IMR-90 (cell line): ENCODE measurements at regions not wholly inside any gene's neighbourhood (a gene's known extent, or its start where the extent isn't known, plus 50 kb on each side); places are given as distances from the start of the nearest gene placed in this dataset.

Experiments
- ATAC-seq: fragments of 200-7000 bp; cut with Tn5 transposase; 2 replicates; pipeline ENCODE4 v1.9.1; 2020; ENCODE audit warnings: low read depth, mild to moderate bottlenecking, moderate library complexity
- BruUV-seq: library from RNA; stranded (reverse); fragments of 400-500 nt; replicated peaks from 2 replicates; lab custom pipeline; 2021; lab: Mats Ljungman, UMichigan
- CTCF ChIA-PET: fragments of 300-600 bp; formaldehyde crosslinking; extraction: SDS; loops from one replicate; lab custom pipeline; 2021; ENCODE audit warnings: antibody characterized with exemption; lab: Yijun Ruan, JAX
- POLR2A ChIA-PET: fragments of 300-600 bp; sonication (Branson Sonifier 250); formaldehyde crosslinking; loops from one replicate; lab custom pipeline; 2022; ENCODE audit warnings: antibody characterized with exemption; ENCODE audit not compliant: unreplicated experiment; lab: Charles Lee
- DNase-seq: peaks from one replicate; pipeline ENCODE4 v3.0.0; 2013
- H2AFZ ChIP-seq: replicated peaks from 2 replicates; pipeline ENCODE3; 2013; ENCODE audit warnings: low read length, mild to moderate bottlenecking; ENCODE audit not compliant: poor library complexity
- H2AK5ac ChIP-seq: 2 replicates; pipeline ENCODE4 v1.6.1; 2013; ENCODE audit warnings: low read depth, low read length, inconsistent platforms
- H2AK9ac ChIP-seq: replicated peaks from 2 replicates; pipeline ENCODE3; 2013; ENCODE audit warnings: mild to moderate bottlenecking, low read depth, low read length, moderate library complexity; ENCODE audit not compliant: poor library complexity
- H2BK120ac ChIP-seq: 2 replicates; pipeline ENCODE4 v1.6.1; 2013; ENCODE audit warnings: low read depth, low read length, inconsistent platforms
- H2BK15ac ChIP-seq: 3 replicates; pipeline ENCODE4 v1.6.1; 2013; ENCODE audit warnings: low read depth, low read length, inconsistent platforms
- H2BK20ac ChIP-seq: 2 replicates; pipeline ENCODE4 v1.6.1; 2013; ENCODE audit warnings: low read depth, mild to moderate bottlenecking, inconsistent platforms, low read length, moderate library complexity
- H2BK5ac ChIP-seq: 2 replicates; pipeline ENCODE4 v1.6.1; 2013; ENCODE audit warnings: mild to moderate bottlenecking, low read depth, low read length, inconsistent platforms; ENCODE audit not compliant: poor library complexity, severe bottlenecking
- H3K14ac ChIP-seq: replicated peaks from 2 replicates; pipeline ENCODE4 v1.6.1; 2013; ENCODE audit warnings: low read depth, low read length, inconsistent platforms
- H3K18ac ChIP-seq: 2 replicates; pipeline ENCODE4 v1.6.1; 2013; ENCODE audit warnings: low read depth, low read length, control low read depth
- H3K23ac ChIP-seq: 2 replicates; pipeline ENCODE4 v1.6.1; 2013; ENCODE audit warnings: low read depth, low read length, inconsistent platforms
- H3K27ac ChIP-seq: 2 replicates; pipeline ENCODE4 v1.5.1; 2013; ENCODE audit warnings: mild to moderate bottlenecking, control low read depth, low read length; ENCODE audit not compliant: insufficient read depth
- H3K27me3 ChIP-seq: 2 replicates; pipeline ENCODE4 v1.6.1; 2013; ENCODE audit warnings: low read length; ENCODE audit not compliant: control insufficient read depth, insufficient read depth
- H3K36me3 ChIP-seq: 2 replicates; pipeline ENCODE4 v1.6.1; 2013; ENCODE audit warnings: low read length, mixed read lengths; ENCODE audit not compliant: control insufficient read depth, insufficient read depth
- H3K4ac ChIP-seq: 2 replicates; pipeline ENCODE4 v1.6.1; 2013; ENCODE audit warnings: low read depth, low read length, inconsistent platforms
- H3K4me1 ChIP-seq: 2 replicates; pipeline ENCODE4 v1.6.1; 2013; ENCODE audit warnings: low read length, mixed read lengths; ENCODE audit not compliant: control insufficient read depth, insufficient read depth
- H3K4me2 ChIP-seq: 2 replicates; pipeline ENCODE4 v1.6.1; 2013; ENCODE audit warnings: low read depth, mild to moderate bottlenecking, control low read depth, low read length, moderate library complexity
- H3K4me3 ChIP-seq: 2 replicates; pipeline ENCODE4 v1.5.1; 2013; ENCODE audit warnings: low read depth, mild to moderate bottlenecking, control low read depth, low read length, moderate library complexity; ENCODE audit not compliant: insufficient read depth
- H3K56ac ChIP-seq: 2 replicates; pipeline ENCODE4 v1.6.1; 2013; ENCODE audit warnings: low read length, inconsistent platforms; ENCODE audit not compliant: insufficient read depth; ENCODE audit errors: extremely low read depth
- H3K79me1 ChIP-seq, 2 experiments: 2 replicates each; pipeline ENCODE4 v1.6.1; 2013; ENCODE audit warnings: low read length in 2 of 2, inconsistent platforms in 1 of 2, low read depth in 1 of 2
- H3K9ac ChIP-seq: 2 replicates; pipeline ENCODE4 v1.6.1; 2013; ENCODE audit warnings: low read depth, low read length, control low read depth
- H3K9me1 ChIP-seq: 2 replicates; pipeline ENCODE4 v1.6.1; 2013; ENCODE audit warnings: low read length, inconsistent platforms; ENCODE audit not compliant: insufficient read depth
- H3K9me3 ChIP-seq: 2 replicates; pipeline ENCODE4 v1.6.1; 2013; ENCODE audit warnings: low read length; ENCODE audit not compliant: control insufficient read depth, insufficient read depth
- H4K20me1 ChIP-seq: 2 replicates; pipeline ENCODE4 v1.6.1; 2013; ENCODE audit warnings: low read length, inconsistent platforms; ENCODE audit not compliant: insufficient read depth
- H4K5ac ChIP-seq: 2 replicates; pipeline ENCODE4 v1.6.1; 2013; ENCODE audit warnings: mild to moderate bottlenecking, low read depth, low read length, control low read depth
- H4K8ac ChIP-seq, 2 experiments: 2 replicates each; pipeline ENCODE4 v1.6.1; 2013; ENCODE audit warnings: low read depth in 2 of 2, low read length in 2 of 2, control low read depth in 1 of 2, inconsistent platforms in 1 of 2
- H4K91ac ChIP-seq: 2 replicates; pipeline ENCODE4 v1.6.1; 2013; ENCODE audit warnings: low read depth, low read length, inconsistent platforms; ENCODE audit not compliant: insufficient read depth
- CHD1 ChIP-seq: IDR thresholded peaks from 2 replicates; pipeline ENCODE4 v1.6.1; 2012; ENCODE audit warnings: low read depth, low read length, improper control_type of control experiment
- WGBS, 2 experiments: methylation state at CpG; one replicate each; pipeline versions ENCODE4 v1.1.5 to v1.1.7; 2013; ENCODE audit warnings: missing lambda C conversion rate in 2 of 2; ENCODE audit not compliant: insufficient read length in 1 of 2; ENCODE audit errors: extremely low coverage in 2 of 2; 5-methylcytosine and 5-hydroxymethylcytosine counted together
- dilution Hi-C: fragments of 300-500 bp; cut with HindIII; formaldehyde crosslinking; loops from one replicate; pipeline ENCODE4 v1.14.3; 2018; ENCODE audit warnings: low sequenced_read_pairs; ENCODE audit not compliant: unreplicated experiment
- in situ Hi-C: fragments of 300-500 bp; cut with MboI; formaldehyde crosslinking; loops from 3 replicates; pipeline ENCODE4 v1.14.3; 2019; ENCODE audit warnings: low sequenced_read_pairs, inconsistent platforms, mixed read lengths
- intact Hi-C: fragments of 100-400 bp; cut with micrococcal nuclease; formaldehyde crosslinking; loops from 2 replicates; pipeline ENCODE4 v1.10.0; 2022

DNA sequence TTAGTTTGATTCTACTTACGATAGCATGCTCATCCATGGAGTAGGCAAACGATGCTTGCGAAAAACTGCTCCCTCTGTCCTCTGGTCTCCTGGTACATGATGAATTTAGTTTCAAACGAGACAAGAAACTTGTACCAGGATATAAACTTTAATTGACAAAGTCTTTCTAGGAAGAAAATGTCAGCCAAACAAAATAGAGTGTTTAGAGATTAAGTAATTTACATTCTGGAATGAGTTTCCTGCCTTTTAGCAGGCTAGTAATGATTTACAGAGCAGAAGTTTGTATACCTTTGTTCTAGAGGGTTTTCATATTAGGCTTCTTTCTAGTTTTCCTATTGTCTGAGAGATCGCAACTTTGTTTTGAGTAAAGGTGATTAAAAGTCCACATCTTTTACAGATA is 206.9 kb downstream of the RPL10L start:
- Histone ChIP-seq H3K27ac (no peak overlapping the region), H3K4me1 (no peaks in the 10 kb centered on the region), H3K9me3 (no peaks in the 10 kb centered on the region; the same call in 1 of the 2 replicates), H3K4me2 (no peak overlapping the region), H2BK5ac (no peak overlapping the region), H4K20me1 (no peaks in the 10 kb centered on the region), H3K4ac (no peak overlapping the region), H4K5ac (no peak overlapping the region), H3K79me1 (no peaks in the 10 kb centered on the region), H3K9me1 (no peaks in the 10 kb centered on the region), H2BK20ac (no peak overlapping the region), H2AK9ac (no peak overlapping the region), H4K91ac (no peak overlapping the region), H3K56ac (no peak overlapping the region), H3K18ac (no peak overlapping the region), H4K8ac (no peak overlapping the region), H3K36me3 (no peaks in the 10 kb centered on the region), H2BK120ac (no peak overlapping the region), H3K14ac (no peak overlapping the region), H3K9ac (no peak overlapping the region), H2AFZ (no peak overlapping the region), H3K4me3 (no peak overlapping the region), H2AK5ac (no peak overlapping the region), H3K27me3 (no peaks in the 10 kb centered on the region), H3K23ac (no peak overlapping the region), H2BK15ac (no peak overlapping the region)
- ChIA-PET POLR2A (no interaction called here), CTCF (no interaction called here)
- no TSS peak for BruUV-seq
- intact Hi-C loops = no loop called here
- DNase-seq (no peak), ATAC-seq (no peak)
- dilution Hi-C loops = no loop called here
- no CpG with 5 or more reads among the region's 5 CpGs for WGBS, 2 experiments
- in situ Hi-C loops = no loop called here
- no peak for TF ChIP-seq CHD1
